GM21381 (cell line): ENCODE measurements at regions not wholly inside any gene's neighbourhood (a gene's known extent, or its start where the extent isn't known, plus 50 kb on each side); places are given as distances from the start of the nearest gene placed in this dataset.
"Not testable (repeated sequence)": the region's sequence is repeated elsewhere in the genome, so short reads cannot be mapped to it uniquely, and the experiment has no call there.

Experiments
- ATAC-seq: cut with Tn5 transposase; IDR thresholded peaks from one replicate; pipeline ENCODE4 v1.9.1; 2021; ENCODE audit warnings: mild to moderate bottlenecking, moderate library complexity; ENCODE audit not compliant: unreplicated experiment

- ATAC-seq: not testable (repeated sequence)
These were observed 136.2 kb downstream of the IGLL1 start for GRCh38 chr22:23443905-23444304.

GRCh38 chr22:23439581-23439980 is 140.5 kb downstream of the IGLL1 start:
- ATAC-seq: not testable (repeated sequence)

- no peak for ATAC-seq
These were observed 141.9 kb downstream of the IGLL1 start for GRCh38 chr22:23438216-23438615.

GRCh38 chr22:23437779-23438178 is 142.3 kb downstream of the IGLL1 start:
- no peak for ATAC-seq

- ATAC-seq: not testable (repeated sequence)
These were observed 143.0 kb downstream of the IGLL1 start for GRCh38 chr22:23437107-23437395.

GRCh38 chr22:23436354-23437106 is 143.6 kb downstream of the IGLL1 start:
- not testable (repeated sequence) for ATAC-seq

GRCh38 chr22:23435186-23435585 is 144.9 kb downstream of the IGLL1 start:
- ATAC-seq: not testable (repeated sequence)

GRCh38 chr22:23434198-23434830 is 145.8 kb downstream of the IGLL1 start:
- ATAC-seq: not testable (repeated sequence)

- ATAC-seq: not testable (repeated sequence)
These were observed 146.7 kb downstream of the IGLL1 start for GRCh38 chr22:23433127-23434005.

- ATAC-seq: not testable (repeated sequence)
These were observed 147.4 kb downstream of the IGLL1 start for GRCh38 chr22:23432719-23433118.

- no peak for ATAC-seq
These were observed 148.6 kb downstream of the IGLL1 start for GRCh38 chr22:23431337-23432072.

GRCh38 chr22:23424551-23425068 is 155.5 kb downstream of the IGLL1 start:
- not testable (repeated sequence) for ATAC-seq

- ATAC-seq: no peak
These were observed 156.1 kb downstream of the IGLL1 start for GRCh38 chr22:23424031-23424430.

- not testable (repeated sequence) for ATAC-seq
These were observed 157.8 kb downstream of the IGLL1 start for GRCh38 chr22:23422281-23422680.

- ATAC-seq: not testable (repeated sequence)
These were observed 158.8 kb downstream of the IGLL1 start for GRCh38 chr22:23421300-23421699.

- ATAC-seq: no peak
These were observed 160.2 kb downstream of the IGLL1 start for GRCh38 chr22:23419931-23420330.

- ATAC-seq: no peak
These were observed 160.9 kb downstream of the IGLL1 start for GRCh38 chr22:23419171-23419570.

- no peak for ATAC-seq
These were observed 161.8 kb downstream of the IGLL1 start for GRCh38 chr22:23418159-23418788.

- not testable (repeated sequence) for ATAC-seq
These were observed 162.8 kb downstream of the IGLL1 start for GRCh38 chr22:23417327-23417726.

- ATAC-seq: not testable (repeated sequence)
These were observed 163.9 kb downstream of the IGLL1 start for GRCh38 chr22:23416169-23416690.
